Suprapubic skin (tissue), 4 donors: ENCODE measurements at regions not wholly inside any gene's neighbourhood (a gene's known extent, or its start where the extent isn't known, plus 50 kb on each side); places are given as distances from the start of the nearest gene placed in this dataset.
A peak's percentile ranks its signal among the peaks of the same experiment; 100 is the strongest.
"Not testable (repeated sequence)": the region's sequence is repeated elsewhere in the genome, so short reads cannot be mapped to it uniquely, and the experiment has no call there.

ENCODE experiments used
- DNase-seq, 2 donors: peaks; one replicate each; pipeline ENCODE4 v3.0.0-alpha.2; 2019; ENCODE audit warnings: low spot score in 2 of 2
- H3K27ac ChIP-seq: fragments of 200-600 bp; sonication (generic); one replicate; pipeline ENCODE4 v1.5.1; 2019
- H3K27me3 ChIP-seq: fragments of 200-600 bp; sonication (generic); one replicate; pipeline ENCODE4 v1.5.1; 2019
- H3K36me3 ChIP-seq: fragments of 200-600 bp; sonication (generic); one replicate; pipeline ENCODE4 v1.5.1; 2019
- H3K4me1 ChIP-seq: fragments of 200-600 bp; sonication (generic); one replicate; pipeline ENCODE4 v1.5.1; 2019
- H3K4me3 ChIP-seq: fragments of 200-600 bp; sonication (generic); one replicate; pipeline ENCODE4 v1.5.1; 2019; ENCODE audit warnings: mild to moderate bottlenecking
- H3K9me3 ChIP-seq: fragments of 200-600 bp; sonication (generic); one replicate; pipeline ENCODE4 v1.5.1; 2019
- CTCF ChIP-seq, 2 donors: fragments of 200-600 bp in 1 of 2; fragments of 450-650 bp in 1 of 2; sonication (generic) in 1 of 2; IDR thresholded peaks; one replicate each; pipeline ENCODE4 v1.5.1; 2016 to 2019; ENCODE audit warnings: antibody characterized with exemption in 2 of 2, mild to moderate bottlenecking in 1 of 2, moderate library complexity in 1 of 2
- EP300 ChIP-seq: sonication (generic); formaldehyde crosslinking; IDR thresholded peaks from one replicate; pipeline ENCODE4 v1.6.1; 2017; ENCODE audit warnings: antibody characterized with exemption
- POLR2A ChIP-seq, 2 donors: fragments of 450-650 bp; IDR thresholded peaks; one replicate each; pipeline ENCODE4 v1.6.1; 2017; ENCODE audit warnings: antibody characterized with exemption in 2 of 2, mild to moderate bottlenecking in 2 of 2, moderate library complexity in 2 of 2
- POLR2AphosphoS5 ChIP-seq, 3 donors: sonication (generic); formaldehyde crosslinking; IDR thresholded peaks; one replicate each; pipeline ENCODE4 v1.6.1; 2017; ENCODE audit warnings: antibody characterized with exemption in 3 of 3
- WGBS: methylation state at CpG from one replicate; pipeline ENCODE4 v1.1.5; 2018; 5-methylcytosine and 5-hydroxymethylcytosine counted together

GRCh38 chr7:152594801-152595200, 81.1 kb downstream of the XRCC2 start:
- peaks cover 6% of the 10 kb centered on the region for H3K4me1 ChIP-seq
- no peak for TF ChIP-seq EP300
- TF ChIP-seq CTCF (IDR thresholded peaks at IDR 0.05), result no peak
- no peak for TF ChIP-seq POLR2AphosphoS5 (IDR thresholded peaks at IDR 0.05)
- no peak for TF ChIP-seq POLR2A (IDR thresholded peaks at IDR 0.05)
- H3K4me3 ChIP-seq, result no peak overlapping the region
- DNase-seq, result no peak
- H3K27me3 ChIP-seq, result no peaks in the 10 kb centered on the region
- WGBS, result 94% methylated on average over 7 of the region's 9 CpGs
- H3K27ac ChIP-seq, result no peak overlapping the region
- H3K36me3 ChIP-seq, result no peaks in the 10 kb centered on the region
- no peaks in the 10 kb centered on the region for H3K9me3 ChIP-seq

DNA sequence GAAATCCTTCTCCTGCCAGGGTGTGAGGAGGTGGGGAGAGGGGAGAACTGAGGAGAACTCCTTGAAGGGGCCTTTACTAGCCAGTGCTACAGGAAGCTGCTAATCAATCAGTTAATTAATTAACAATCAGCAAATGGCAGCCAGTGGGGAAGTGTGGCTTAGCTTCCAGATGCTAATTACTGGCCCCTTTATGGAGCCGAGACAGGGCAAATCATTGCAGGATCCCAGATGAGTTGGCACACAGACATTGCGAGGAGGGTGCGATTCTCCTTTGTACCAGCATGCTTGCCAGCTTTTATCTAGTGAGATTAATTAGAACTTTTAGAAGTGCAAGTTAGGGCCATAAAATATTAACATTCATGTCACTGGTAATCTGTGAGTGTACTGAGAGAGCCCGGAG, 84.0 kb downstream of the XRCC2 start:
- 56% methylated on average over 4 of the region's 4 CpGs for WGBS
- Histone ChIP-seq H3K9me3 (no peaks in the 10 kb centered on the region), H3K27me3 (no peaks in the 10 kb centered on the region), H3K36me3 (no peaks in the 10 kb centered on the region), H3K27ac (no peak overlapping the region), H3K4me3 (no peak overlapping the region), H3K4me1 (peaks cover under 1% of the 10 kb centered on the region)
- no peak for TF ChIP-seq CTCF (IDR thresholded peaks at IDR 0.05)
- no peak for TF ChIP-seq EP300
- no peak for TF ChIP-seq POLR2AphosphoS5 (IDR thresholded peaks at IDR 0.05)
- no peak for TF ChIP-seq POLR2A (IDR thresholded peaks at IDR 0.05)
- peak in 1 of 2 donors; percentile 2 for DNase-seq

DNA sequence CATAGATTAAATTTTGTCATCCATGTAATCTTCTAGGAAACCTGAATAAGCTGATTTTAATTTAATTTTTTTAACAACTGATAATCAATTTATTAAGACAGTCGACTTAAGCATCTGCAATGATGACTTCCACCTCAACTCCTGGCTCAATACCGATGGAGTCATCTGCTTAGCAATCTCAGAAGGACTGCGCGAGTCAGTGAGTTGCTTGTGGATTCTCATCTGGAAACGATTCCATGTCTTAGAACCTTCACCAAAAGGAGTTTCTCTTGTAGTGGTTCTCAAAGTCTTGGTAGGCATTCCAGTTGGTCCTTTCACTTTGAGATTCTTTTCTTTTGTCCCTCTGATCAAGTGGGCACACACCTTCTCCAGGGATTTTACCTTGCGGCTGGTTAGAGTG, 85.5 kb downstream of the XRCC2 start:
- DNase-seq, result no peak
- no peaks in the 10 kb centered on the region for H3K36me3 ChIP-seq
- WGBS, result 75% methylated on average over 6 of the region's 6 CpGs
- no peaks in the 10 kb centered on the region for H3K27me3 ChIP-seq
- H3K27ac ChIP-seq, result no peak overlapping the region
- no peaks in the 10 kb centered on the region for H3K9me3 ChIP-seq
- no peak overlapping the region for H3K4me3 ChIP-seq
- no peak for TF ChIP-seq POLR2A (IDR thresholded peaks at IDR 0.05)
- no peak for TF ChIP-seq POLR2AphosphoS5 (IDR thresholded peaks at IDR 0.05)
- TF ChIP-seq CTCF (IDR thresholded peaks at IDR 0.05), result no peak
- no peak for TF ChIP-seq EP300
- H3K4me1 ChIP-seq, result no peaks in the 10 kb centered on the region

DNA sequence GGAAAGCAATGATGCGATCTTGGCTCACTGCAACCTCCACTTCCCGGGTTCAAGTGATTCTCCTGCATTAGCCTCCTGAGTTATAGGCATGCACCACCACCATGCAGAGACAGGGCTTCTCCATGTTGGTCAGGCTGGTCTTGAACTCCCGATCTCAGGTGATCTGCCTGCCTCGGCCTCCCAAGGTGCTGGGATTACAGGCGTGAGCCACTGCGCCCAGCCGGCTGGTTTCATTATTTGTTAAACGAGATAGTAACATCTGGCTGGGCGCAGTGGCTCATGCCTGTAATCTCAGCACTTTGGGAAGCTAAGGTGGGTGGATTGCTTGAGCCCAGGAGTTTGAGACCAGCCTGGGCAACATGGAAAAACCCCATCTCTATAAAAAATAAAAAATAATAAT, 86.1 kb downstream of the XRCC2 start:
- not testable (repeated sequence) for H3K9me3 ChIP-seq, H3K27me3 ChIP-seq, H3K36me3 ChIP-seq, H3K4me1 ChIP-seq, H3K27ac ChIP-seq, H3K4me3 ChIP-seq
- DNase-seq, result peak in 1 of 2 donors; percentile 30
- WGBS, result 83% methylated on average over 9 of the region's 9 CpGs

GRCh38 chr7:152588350-152588749, 87.6 kb downstream of the XRCC2 start:
- DNase-seq, result no peak
- no peak overlapping the region for H3K4me3 ChIP-seq
- 71% methylated on average over 5 of the region's 5 CpGs for WGBS
- no peaks in the 10 kb centered on the region for H3K36me3 ChIP-seq
- H3K27ac ChIP-seq, result no peak overlapping the region
- no peaks in the 10 kb centered on the region for H3K4me1 ChIP-seq
- TF ChIP-seq POLR2AphosphoS5 (IDR thresholded peaks at IDR 0.05) (no peak), POLR2A (IDR thresholded peaks at IDR 0.05) (no peak), EP300 (peak; percentile 19), CTCF (IDR thresholded peaks at IDR 0.05) (no peak)
- no peaks in the 10 kb centered on the region for H3K9me3 ChIP-seq
- no peaks in the 10 kb centered on the region for H3K27me3 ChIP-seq

DNA sequence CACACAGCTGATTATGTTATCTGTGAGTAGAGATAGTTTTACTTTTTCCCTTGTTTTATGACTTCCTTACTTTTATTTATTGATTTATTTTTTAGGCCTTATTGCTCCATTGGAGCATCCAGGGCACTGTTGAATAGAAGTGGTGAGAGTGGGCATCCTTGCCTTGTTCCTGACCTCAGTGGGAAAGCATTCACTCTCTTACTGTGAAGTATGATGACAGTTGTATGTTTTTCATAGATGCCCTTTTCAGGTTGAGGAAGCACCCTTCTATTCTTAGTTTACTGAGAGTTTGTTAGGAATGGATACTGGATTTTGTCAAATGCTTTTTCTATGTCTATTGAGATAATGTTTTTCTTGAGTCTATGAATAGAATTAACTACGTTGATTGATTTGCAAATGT, 88.6 kb downstream of the XRCC2 start:
- DNase-seq, result no peak
- H3K27me3 ChIP-seq, result no peaks in the 10 kb centered on the region
- H3K27ac ChIP-seq, result no peak overlapping the region
- H3K36me3 ChIP-seq, result no peaks in the 10 kb centered on the region
- H3K9me3 ChIP-seq, result no peaks in the 10 kb centered on the region
- no peak overlapping the region for H3K4me3 ChIP-seq
- WGBS, result 86% methylated on average over 1 of the region's 1 CpG
- H3K4me1 ChIP-seq, result no peaks in the 10 kb centered on the region
- TF ChIP-seq POLR2A (IDR thresholded peaks at IDR 0.05), result no peak
- no peak for TF ChIP-seq CTCF (IDR thresholded peaks at IDR 0.05)
- no peak for TF ChIP-seq EP300
- no peak for TF ChIP-seq POLR2AphosphoS5 (IDR thresholded peaks at IDR 0.05)
